ENCODE measurements at regions not wholly inside any gene's neighbourhood (a gene's known extent, or its start where the extent isn't known, plus 50 kb on each side); places are given as distances from the start of the nearest gene placed in this dataset.

DNA sequence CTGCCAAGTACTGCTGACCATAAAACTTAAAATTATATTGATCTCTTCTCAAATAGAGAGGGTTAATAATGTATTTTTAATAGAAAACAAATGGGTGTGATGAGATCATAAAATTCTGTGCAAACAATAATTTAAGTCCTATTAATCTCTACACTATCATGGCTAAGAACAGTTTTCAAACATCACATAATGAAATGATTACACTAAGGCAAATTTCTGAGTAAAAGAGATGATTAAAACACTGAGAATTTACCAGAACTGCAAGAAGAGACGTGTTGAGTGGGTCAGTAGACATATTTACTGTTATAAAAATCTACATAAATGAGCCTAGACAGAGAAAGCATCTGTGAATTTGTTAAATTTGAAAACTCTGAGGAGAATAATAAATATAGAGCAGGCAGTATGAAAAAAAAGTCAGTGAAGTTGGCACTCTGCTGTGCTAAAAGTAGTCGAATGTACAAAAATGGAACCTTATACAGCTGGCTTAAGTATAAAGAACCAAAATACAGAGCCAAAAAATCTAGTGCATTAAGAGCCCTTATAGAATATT is 302.6 kb upstream of the MANEA start:
- no peak for TF ChIP-seq SIN3A (IDR thresholded peaks at IDR 0.05; ENCODE audit: borderline replicate concordance, insufficient read depth, low read length)
- TF ChIP-seq, protein P1, sequence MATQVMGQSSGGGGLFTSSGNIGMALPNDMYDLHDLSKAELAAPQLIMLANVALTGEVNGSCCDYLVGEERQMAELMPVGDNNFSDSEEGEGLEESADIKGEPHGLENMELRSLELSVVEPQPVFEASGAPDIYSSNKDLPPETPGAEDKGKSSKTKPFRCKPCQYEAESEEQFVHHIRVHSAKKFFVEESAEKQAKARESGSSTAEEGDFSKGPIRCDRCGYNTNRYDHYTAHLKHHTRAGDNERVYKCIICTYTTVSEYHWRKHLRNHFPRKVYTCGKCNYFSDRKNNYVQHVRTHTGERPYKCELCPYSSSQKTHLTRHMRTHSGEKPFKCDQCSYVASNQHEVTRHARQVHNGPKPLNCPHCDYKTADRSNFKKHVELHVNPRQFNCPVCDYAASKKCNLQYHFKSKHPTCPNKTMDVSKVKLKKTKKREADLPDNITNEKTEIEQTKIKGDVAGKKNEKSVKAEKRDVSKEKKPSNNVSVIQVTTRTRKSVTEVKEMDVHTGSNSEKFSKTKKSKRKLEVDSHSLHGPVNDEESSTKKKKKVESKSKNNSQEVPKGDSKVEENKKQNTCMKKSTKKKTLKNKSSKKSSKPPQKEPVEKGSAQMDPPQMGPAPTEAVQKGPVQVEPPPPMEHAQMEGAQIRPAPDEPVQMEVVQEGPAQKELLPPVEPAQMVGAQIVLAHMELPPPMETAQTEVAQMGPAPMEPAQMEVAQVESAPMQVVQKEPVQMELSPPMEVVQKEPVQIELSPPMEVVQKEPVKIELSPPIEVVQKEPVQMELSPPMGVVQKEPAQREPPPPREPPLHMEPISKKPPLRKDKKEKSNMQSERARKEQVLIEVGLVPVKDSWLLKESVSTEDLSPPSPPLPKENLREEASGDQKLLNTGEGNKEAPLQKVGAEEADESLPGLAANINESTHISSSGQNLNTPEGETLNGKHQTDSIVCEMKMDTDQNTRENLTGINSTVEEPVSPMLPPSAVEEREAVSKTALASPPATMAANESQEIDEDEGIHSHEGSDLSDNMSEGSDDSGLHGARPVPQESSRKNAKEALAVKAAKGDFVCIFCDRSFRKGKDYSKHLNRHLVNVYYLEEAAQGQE (IDR thresholded peaks at IDR 0.05; ENCODE audit: insufficient read depth in 1 of 2, low read depth in 2 of 2, low read length in 2 of 2): no peak
